ENCODE measurements at regions not wholly inside any gene's neighbourhood (a gene's known extent, or its start where the extent isn't known, plus 50 kb on each side); places are given as distances from the start of the nearest gene placed in this dataset.

- no peak for TF ChIP-seq POLR2AphosphoS5 (IDR thresholded peaks at IDR 0.05)
- TF ChIP-seq CTCF (IDR thresholded peaks at IDR 0.05): no peak
- TF ChIP-seq POLR2A (IDR thresholded peaks at IDR 0.05): no peak
Measured at GRCh38 chr4:19615086-19615689, 636.5 kb upstream of the SLIT2 start.

Measured in transverse colon (tissue), 4 donors.